Duodenal mucosa (tissue), 2 donors: ENCODE measurements at regions not wholly inside any gene's neighbourhood (a gene's known extent, or its start where the extent isn't known, plus 50 kb on each side); places are given as distances from the start of the nearest gene placed in this dataset.

ENCODE experiments used
- H3K27ac ChIP-seq: one replicate; pipeline ENCODE4 v1.7.0; 2013; ENCODE audit warnings: low read depth, low read length
- H3K27me3 ChIP-seq, 2 donors: one replicate each; pipeline ENCODE4 v1.7.0; 2013; ENCODE audit warnings: low read length in 2 of 2, control low read depth in 1 of 2; ENCODE audit not compliant: insufficient read depth in 2 of 2, control insufficient read depth in 1 of 2
- H3K36me3 ChIP-seq, 2 donors: one replicate each; pipeline ENCODE4 v1.7.0; 2013; ENCODE audit warnings: low read length in 2 of 2, control low read depth in 1 of 2; ENCODE audit not compliant: insufficient read depth in 2 of 2, control insufficient read depth in 1 of 2
- H3K4me1 ChIP-seq, 2 donors: one replicate each; pipeline ENCODE4 v1.7.0; 2013; ENCODE audit warnings: low read length in 2 of 2, control low read depth in 1 of 2; ENCODE audit not compliant: insufficient read depth in 2 of 2, control insufficient read depth in 1 of 2
- H3K4me3 ChIP-seq, 2 donors: one replicate each; pipeline ENCODE4 v1.7.0; 2013; ENCODE audit warnings: low read length in 2 of 2, low read depth in 1 of 2
- H3K9ac ChIP-seq, 2 donors: one replicate each; pipeline ENCODE4 v1.7.0; 2013; ENCODE audit warnings: low read length in 2 of 2, low read depth in 1 of 2
- H3K9me3 ChIP-seq, 2 donors: one replicate each; pipeline ENCODE4 v1.7.0; 2013; ENCODE audit warnings: low read length in 2 of 2, control low read depth in 1 of 2; ENCODE audit not compliant: control insufficient read depth in 1 of 2

DNA sequence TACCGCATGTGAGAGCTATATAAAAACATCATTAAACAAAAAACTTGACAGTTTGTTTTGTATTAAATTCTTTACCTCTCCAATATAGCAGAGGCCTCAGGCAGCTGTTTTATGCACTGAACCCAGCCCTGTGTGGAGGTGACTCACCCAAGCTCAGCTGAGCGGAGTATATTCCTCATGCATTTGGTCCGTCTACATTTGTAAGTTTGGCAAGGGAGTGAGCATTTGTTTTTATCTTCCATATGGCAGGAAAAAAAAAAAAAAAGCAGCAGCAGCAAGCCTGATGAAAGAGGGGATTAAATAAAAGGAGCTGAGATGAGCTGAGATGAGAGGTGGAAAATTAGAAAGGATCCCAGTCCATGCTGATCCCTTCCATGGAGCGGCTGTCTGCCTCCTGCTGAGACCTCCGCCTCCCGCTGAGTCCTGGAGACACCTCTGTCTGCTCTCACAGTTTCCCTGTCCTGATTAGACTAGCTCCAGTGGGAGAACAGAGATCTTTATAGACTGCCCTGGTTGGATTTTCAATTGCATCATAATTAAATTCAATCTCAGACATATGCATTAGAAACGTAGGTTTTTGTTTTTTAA, 112.0 kb upstream of the CTNND2 start:
- H3K27me3 ChIP-seq, result no peaks in the 10 kb centered on the region
- no peak overlapping the region for H3K4me3 ChIP-seq
- H3K4me1 ChIP-seq, result no peaks in the 10 kb centered on the region
- H3K9ac ChIP-seq, result no peak overlapping the region
- no peak overlapping the region for H3K27ac ChIP-seq
- H3K9me3 ChIP-seq, result no peaks in the 10 kb centered on the region
- no peaks in the 10 kb centered on the region for H3K36me3 ChIP-seq

DNA sequence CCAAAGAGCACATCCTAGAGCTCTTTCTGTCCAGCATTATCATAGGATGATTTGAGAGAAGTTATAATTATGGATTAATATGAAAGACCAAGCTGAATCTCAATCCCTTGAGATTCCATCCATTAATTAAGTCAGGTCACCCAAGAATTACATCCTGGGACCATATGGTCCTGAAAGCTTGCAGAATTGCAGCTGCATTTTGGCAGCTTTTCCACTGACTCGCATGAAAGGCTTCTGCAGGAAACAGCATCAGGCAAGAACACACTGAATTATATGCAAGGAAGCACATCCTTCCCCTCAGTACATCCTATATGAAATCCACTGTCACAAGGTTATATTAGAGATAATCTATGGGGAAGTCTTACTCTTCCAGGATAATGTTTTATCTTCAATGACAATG, 109.1 kb upstream of the CTNND2 start:
- H3K9me3 ChIP-seq, result peaks cover 0 to 5% of the 10 kb centered on the region in 2 donors

DNA sequence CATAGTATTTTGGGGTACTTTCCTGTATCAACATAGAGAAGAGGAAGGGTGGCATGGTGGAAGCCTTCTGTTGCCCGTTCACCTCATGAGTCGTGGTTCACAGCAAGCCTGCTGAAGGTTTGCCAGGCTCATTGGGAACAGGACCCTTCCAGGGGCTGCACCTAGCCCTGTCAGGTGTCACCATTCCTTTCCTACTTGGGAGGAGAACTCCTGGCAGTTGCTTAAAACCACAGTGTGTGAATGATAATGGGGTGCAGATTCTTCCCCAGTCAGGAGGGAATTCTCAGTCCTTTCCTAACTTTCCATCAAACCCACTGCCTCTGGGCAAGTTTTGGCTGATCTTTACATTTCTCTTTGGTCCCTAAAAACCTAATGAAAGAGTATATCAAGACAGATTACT, 99.4 kb upstream of the CTNND2 start:
- Histone ChIP-seq H3K9me3 (no peaks in the 10 kb centered on the region), H3K27me3 (no peaks in the 10 kb centered on the region), H3K4me3 (no peak overlapping the region), H3K36me3 (no peaks in the 10 kb centered on the region), H3K4me1 (no peaks in the 10 kb centered on the region), H3K9ac (no peak overlapping the region), H3K27ac (no peak overlapping the region)

More for the DNA sequence above, 109.1 kb upstream of the CTNND2 start:
- no peak overlapping the region for H3K4me3 ChIP-seq
- no peaks in the 10 kb centered on the region for H3K36me3 ChIP-seq
- H3K4me1 ChIP-seq, result no peaks in the 10 kb centered on the region
- H3K9ac ChIP-seq, result no peak overlapping the region
- no peak overlapping the region for H3K27ac ChIP-seq
- no peaks in the 10 kb centered on the region for H3K27me3 ChIP-seq

DNA sequence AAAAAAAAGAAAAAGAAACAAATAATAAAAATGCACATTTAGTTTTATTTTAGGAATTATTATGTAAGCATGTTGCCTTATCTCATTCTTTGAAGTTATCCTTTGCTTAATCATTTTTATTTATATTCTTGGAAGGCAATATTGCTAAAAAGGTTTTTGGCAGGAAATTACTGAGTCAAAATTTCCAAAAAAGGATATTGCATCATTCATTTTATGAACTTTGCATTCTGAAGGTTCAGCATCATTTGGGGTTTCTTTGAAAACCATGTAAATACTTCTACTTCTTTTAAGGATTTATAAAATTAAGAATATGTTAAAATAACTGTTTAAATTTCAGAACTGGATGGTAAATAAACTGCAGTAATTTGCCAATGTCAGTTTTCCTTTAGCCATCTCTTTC, 94.2 kb upstream of the CTNND2 start:
- no peak overlapping the region for H3K4me3 ChIP-seq
- H3K4me1 ChIP-seq, result no peaks in the 10 kb centered on the region

DNA sequence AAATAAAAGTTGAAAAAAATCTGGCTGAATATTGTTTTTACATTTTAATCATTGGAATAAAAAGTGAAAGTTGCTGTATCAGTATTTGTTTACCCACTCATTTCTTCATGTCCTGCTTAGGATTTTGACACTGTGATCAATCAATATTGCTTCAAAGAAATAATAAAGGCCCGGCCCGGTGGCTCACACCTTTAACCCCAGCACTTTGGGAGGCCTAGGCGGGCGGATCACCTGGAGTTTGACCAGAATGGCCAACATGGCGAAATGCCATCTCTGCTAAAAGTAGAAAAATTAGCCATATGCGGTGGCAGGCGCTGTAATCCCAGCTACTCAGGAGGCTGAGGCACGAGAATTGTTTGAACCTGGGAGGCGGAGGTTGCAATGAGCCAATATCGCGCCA, 93.7 kb upstream of the CTNND2 start:
- Histone ChIP-seq H3K9me3 (no peaks in the 10 kb centered on the region), H3K4me1 (no peaks in the 10 kb centered on the region), H3K27me3 (no peaks in the 10 kb centered on the region)

More for the DNA sequence above, 94.2 kb upstream of the CTNND2 start:
- Histone ChIP-seq H3K27me3 (no peaks in the 10 kb centered on the region), H3K36me3 (no peaks in the 10 kb centered on the region), H3K9ac (no peak overlapping the region), H3K27ac (no peak overlapping the region), H3K9me3 (no peaks in the 10 kb centered on the region)

DNA sequence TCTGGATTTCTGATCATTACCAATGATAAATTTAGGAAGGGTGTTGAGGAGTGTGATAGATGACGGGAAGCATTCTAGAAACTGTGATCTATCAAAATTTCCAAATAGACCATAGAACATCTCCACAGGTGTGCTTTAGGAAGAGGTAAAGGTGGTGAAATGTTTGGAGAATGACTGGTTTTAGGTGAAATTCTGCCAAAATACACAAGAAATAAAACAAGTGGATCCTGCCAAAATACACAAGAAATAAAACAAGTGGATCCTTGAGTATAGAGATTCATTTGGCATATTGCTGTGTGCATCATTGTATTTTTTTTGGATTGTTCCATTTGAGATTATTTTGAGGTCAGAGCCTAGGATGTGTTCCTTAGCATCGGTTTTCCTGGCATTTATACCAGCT, 88.3 kb upstream of the CTNND2 start:
- H3K9ac ChIP-seq, result no peak overlapping the region
- no peaks in the 10 kb centered on the region for H3K27me3 ChIP-seq
- H3K9me3 ChIP-seq, result no peaks in the 10 kb centered on the region
- H3K4me3 ChIP-seq, result no peak overlapping the region
- H3K4me1 ChIP-seq, result no peaks in the 10 kb centered on the region
- H3K27ac ChIP-seq, result no peak overlapping the region
- no peaks in the 10 kb centered on the region for H3K36me3 ChIP-seq

More for the DNA sequence above, 93.7 kb upstream of the CTNND2 start:
- no peak overlapping the region for H3K4me3 ChIP-seq
- H3K9ac ChIP-seq, result no peak overlapping the region
- H3K27ac ChIP-seq, result no peak overlapping the region
- H3K36me3 ChIP-seq, result no peaks in the 10 kb centered on the region

DNA sequence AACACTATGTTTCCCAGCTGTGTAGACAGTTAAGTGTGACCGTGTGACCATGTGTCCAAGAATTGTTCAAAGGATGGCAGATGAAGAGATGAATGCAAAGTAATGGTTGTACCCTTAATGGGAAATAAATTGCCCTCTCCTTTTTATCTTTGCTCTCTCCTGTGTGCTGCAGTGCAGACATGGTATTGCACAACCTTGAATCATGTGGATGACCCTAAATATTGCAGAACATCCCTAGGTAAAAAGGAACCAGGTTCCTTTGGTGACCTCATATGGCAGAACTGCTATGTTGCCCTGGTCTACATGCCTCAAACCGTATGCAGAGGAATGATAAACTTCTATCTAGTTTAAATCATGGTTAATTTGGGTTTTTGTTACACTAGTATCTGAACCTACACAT, 81.7 kb upstream of the CTNND2 start:
- Histone ChIP-seq H3K27ac (no peak overlapping the region), H3K4me1 (no peaks in the 10 kb centered on the region), H3K36me3 (no peaks in the 10 kb centered on the region), H3K9ac (no peak overlapping the region), H3K9me3 (no peaks in the 10 kb centered on the region), H3K4me3 (no peak overlapping the region), H3K27me3 (no peaks in the 10 kb centered on the region)

DNA sequence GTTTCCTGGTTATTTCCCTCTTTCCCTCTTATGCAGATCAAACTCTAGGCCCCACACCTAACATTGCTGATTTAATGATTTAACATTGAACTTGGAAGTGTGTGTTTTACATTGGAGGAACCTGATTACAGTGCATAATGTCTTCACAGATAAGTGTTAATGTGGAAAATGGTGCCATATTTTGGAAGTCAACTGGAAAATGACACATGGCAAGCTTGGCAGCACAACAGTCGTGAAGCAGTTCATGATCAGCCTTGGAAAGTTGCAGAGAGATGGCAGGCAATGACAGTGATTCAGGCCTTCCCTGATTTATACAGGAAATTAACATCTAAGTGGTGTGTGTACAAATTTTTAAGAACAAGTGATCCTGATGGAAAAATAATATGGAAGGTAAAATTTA, 80.0 kb upstream of the CTNND2 start:
- Histone ChIP-seq H3K27ac (no peak overlapping the region), H3K9me3 (no peaks in the 10 kb centered on the region), H3K9ac (no peak overlapping the region), H3K36me3 (no peaks in the 10 kb centered on the region), H3K4me1 (no peaks in the 10 kb centered on the region), H3K4me3 (no peak overlapping the region), H3K27me3 (no peaks in the 10 kb centered on the region)

DNA sequence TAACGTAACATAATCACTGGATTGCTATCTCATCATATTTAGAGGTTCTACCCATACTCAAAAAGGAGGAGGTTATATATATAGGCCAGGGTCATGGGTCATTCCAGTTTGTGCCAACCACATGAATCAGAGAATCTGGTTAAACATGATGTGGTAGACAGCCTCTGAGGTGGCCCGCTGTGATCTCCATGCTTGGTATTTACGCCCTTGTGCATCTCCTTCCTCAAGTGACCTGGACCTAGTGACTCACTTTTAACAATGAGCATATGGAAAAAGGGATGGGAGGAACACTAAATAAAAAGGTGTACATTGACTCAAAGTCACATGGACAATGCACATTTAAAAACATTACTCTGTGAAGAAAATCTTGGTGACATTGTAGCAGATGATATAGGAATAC, 77.7 kb upstream of the CTNND2 start:
- Histone ChIP-seq H3K9ac (no peak overlapping the region), H3K27ac (no peak overlapping the region), H3K9me3 (no peaks in the 10 kb centered on the region), H3K4me1 (no peaks in the 10 kb centered on the region), H3K36me3 (no peaks in the 10 kb centered on the region), H3K4me3 (no peak overlapping the region), H3K27me3 (no peaks in the 10 kb centered on the region)

DNA sequence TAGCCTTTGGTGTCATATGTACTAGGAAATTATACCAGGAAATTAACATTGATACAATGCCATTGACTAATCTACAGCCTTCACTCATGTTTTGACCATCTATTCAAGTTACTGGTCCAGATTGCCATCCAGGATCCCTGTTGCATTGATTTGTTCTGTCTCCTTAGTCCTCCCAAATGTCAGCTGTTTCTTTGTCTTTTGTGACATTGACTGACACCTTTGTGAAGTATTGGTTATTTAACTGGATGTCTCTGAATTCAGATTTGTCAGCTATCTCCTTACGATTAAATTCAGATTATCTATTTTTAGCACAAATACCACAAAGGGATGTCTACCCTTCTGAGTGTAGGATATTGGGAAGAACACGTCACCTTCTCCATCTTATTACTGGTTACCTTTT, 73.7 kb upstream of the CTNND2 start:
- Histone ChIP-seq H3K9me3 (no peaks in the 10 kb centered on the region), H3K4me3 (no peak overlapping the region), H3K4me1 (no peaks in the 10 kb centered on the region), H3K27me3 (no peaks in the 10 kb centered on the region), H3K36me3 (no peaks in the 10 kb centered on the region), H3K27ac (no peak overlapping the region), H3K9ac (no peak overlapping the region)

DNA sequence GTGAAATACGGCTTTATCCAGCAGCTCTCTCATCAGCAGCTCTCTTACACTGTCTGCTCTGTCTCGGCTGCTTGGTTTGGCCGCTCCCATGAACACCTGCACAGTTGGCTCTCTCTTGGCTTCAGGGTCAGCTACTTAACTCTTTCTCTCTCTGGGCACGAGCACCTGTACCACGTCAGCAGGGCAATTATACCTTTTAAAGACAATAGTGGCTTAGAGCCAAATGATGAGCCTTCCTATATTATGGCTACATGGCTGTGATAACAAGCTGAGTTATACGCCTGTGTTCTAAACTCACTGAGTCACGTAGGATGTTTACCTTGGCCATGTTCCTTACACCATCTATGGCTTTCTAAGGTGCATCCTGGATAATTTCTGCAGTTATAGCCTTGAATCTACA, 69.2 kb upstream of the CTNND2 start:
- Histone ChIP-seq H3K4me1 (no peaks in the 10 kb centered on the region), H3K36me3 (no peaks in the 10 kb centered on the region), H3K27ac (no peak overlapping the region), H3K4me3 (no peak overlapping the region), H3K9me3 (no peaks in the 10 kb centered on the region), H3K9ac (no peak overlapping the region), H3K27me3 (no peaks in the 10 kb centered on the region)
